ENCODE measurements at regions not wholly inside any gene's neighbourhood (a gene's known extent, or its start where the extent isn't known, plus 50 kb on each side); places are given as distances from the start of the nearest gene placed in this dataset.

DNA sequence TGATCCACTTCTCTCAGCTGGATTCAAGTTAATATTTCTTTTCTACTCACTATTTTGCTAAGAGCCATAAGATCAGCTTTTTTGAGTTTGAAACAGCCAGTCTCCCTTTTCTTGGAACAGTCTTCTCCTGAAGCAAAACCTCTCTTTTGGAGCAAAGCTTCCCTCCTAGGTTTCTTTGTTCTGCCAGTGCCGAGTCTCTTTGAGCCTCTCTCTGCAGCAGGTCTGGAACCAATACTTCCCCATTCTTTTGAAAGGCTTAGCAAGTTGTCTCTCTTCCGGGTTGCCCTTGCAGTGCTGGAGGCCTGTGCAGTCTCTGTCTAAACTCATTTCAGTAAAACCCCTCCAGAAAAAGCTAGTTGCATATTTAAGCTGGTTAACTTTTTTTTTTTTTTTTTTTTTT lies 454.8 kb downstream of the NOVA1 start:
- no peak for DNase-seq
- intact Hi-C loops (cut with micrococcal nuclease) = no loop called here
- Histone ChIP-seq H3K9me2 (replicated peaks; ENCODE audit: low read length) (no peaks in the 10 kb centered on the region), H2AFZ (ENCODE audit: low read length) (no peak overlapping the region), H3K9me3 (ENCODE audit: low read length) (no peaks in the 10 kb centered on the region), H3K4me2 (ENCODE audit: low read length) (no peak overlapping the region), H4K20me1 (ENCODE audit: low read length) (no peaks in the 10 kb centered on the region), H3K4me1 (ENCODE audit: insufficient read depth, low read length) (no peaks in the 10 kb centered on the region), H3K27ac (ENCODE audit: low read length) (no peak overlapping the region), H3K79me2 (ENCODE audit: low read length) (no peaks in the 10 kb centered on the region), H3K9ac (ENCODE audit: low read length) (no peak overlapping the region), H3F3A (ENCODE audit: low read length, unreplicated experiment) (no peaks in the 10 kb centered on the region), H3K36me3 (ENCODE audit: low read depth, low read length) (no peaks in the 10 kb centered on the region), H3K27me3 (ENCODE audit: low read length) (no peaks in the 10 kb centered on the region), H3K4me3 (ENCODE audit: low read length) (no peak overlapping the region)
- ChIA-PET POLR2A (ENCODE audit: unreplicated experiment) (no interaction called here), CTCF (no interaction called here)
- TF ChIP-seq EZH2phosphoT487 (IDR thresholded peaks at IDR 0.05; ENCODE audit: borderline replicate concordance, low read length) = no peak
- TF ChIP-seq EZH2 (IDR thresholded peaks at IDR 0.05; ENCODE audit: low read length, unreplicated experiment) = no peak
- TF ChIP-seq CTCF (conservative IDR thresholded peaks at IDR 0.05; ENCODE audit: low read depth, low read length) = no peak
- ATAC-seq = no peak
- BruUV-seq (replicated peaks) = no TSS peak

DNA sequence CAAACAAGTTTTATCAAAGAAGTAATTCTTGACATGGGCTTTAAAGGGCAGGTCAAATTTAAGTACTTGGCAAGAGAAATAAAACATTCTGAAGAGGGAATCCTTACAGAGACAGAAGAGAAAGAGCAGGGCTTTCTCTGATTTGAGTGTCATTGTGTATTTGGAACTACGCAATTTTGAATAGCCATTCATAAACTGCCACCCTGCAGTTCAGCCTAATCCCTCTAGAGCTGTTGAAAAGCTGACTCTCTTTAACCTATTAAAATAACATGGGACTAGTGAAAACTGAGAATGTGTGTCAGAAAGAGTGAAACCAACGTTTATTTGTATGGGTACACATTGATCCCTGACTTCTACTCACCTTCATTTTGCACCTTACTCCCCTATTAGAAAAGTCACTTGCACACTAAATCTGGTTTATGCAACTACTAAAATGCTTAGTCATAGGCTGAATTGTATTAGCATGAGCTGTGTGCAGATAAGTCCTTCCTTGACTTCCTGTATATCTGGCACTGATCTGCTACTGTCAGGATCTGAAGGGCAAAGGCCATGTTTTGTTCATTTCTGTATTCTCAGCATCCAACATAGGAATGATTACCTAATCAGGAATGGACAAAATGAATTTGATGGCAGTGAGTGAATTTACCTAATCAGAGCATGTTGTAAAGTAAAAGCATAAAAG lies 458.9 kb downstream of the NOVA1 start:
- DNase-seq = peak; percentile 26
- H2AFZ ChIP-seq (ENCODE audit: low read length) = no peak overlapping the region

More for the DNA sequence above, 458.9 kb downstream of the NOVA1 start:
- ChIA-PET POLR2A (ENCODE audit: unreplicated experiment) (no interaction called here), CTCF (no interaction called here)
- H3K9me2 ChIP-seq (replicated peaks; ENCODE audit: low read length) = no peaks in the 10 kb centered on the region
- H3F3A ChIP-seq (ENCODE audit: low read length, unreplicated experiment) = no peaks in the 10 kb centered on the region
- H4K20me1 ChIP-seq (ENCODE audit: low read length) = no peaks in the 10 kb centered on the region
- intact Hi-C loops (cut with micrococcal nuclease) = no loop called here
- H3K9ac ChIP-seq (ENCODE audit: low read length) = no peak overlapping the region
- no peak for ATAC-seq
- no peak for TF ChIP-seq EZH2 (IDR thresholded peaks at IDR 0.05; ENCODE audit: low read length, unreplicated experiment)
- TF ChIP-seq EZH2phosphoT487 (IDR thresholded peaks at IDR 0.05; ENCODE audit: borderline replicate concordance, low read length) = no peak
- TF ChIP-seq CTCF (conservative IDR thresholded peaks at IDR 0.05; ENCODE audit: low read depth, low read length) = no peak
- H3K27ac ChIP-seq (ENCODE audit: low read length) = no peak overlapping the region
- no peaks in the 10 kb centered on the region for H3K4me1 ChIP-seq (ENCODE audit: insufficient read depth, low read length)
- no peak overlapping the region for H3K4me3 ChIP-seq (ENCODE audit: low read length)
- H3K4me2 ChIP-seq (ENCODE audit: low read length) = no peak overlapping the region
- H3K9me3 ChIP-seq (ENCODE audit: low read length) = no peaks in the 10 kb centered on the region
- no TSS peak for BruUV-seq (replicated peaks)
- H3K79me2 ChIP-seq (ENCODE audit: low read length) = no peaks in the 10 kb centered on the region
- no peaks in the 10 kb centered on the region for H3K36me3 ChIP-seq (ENCODE audit: low read depth, low read length)
- no peaks in the 10 kb centered on the region for H3K27me3 ChIP-seq (ENCODE audit: low read length)
